ENCODE measurements at regions not wholly inside any gene's neighbourhood (a gene's known extent, or its start where the extent isn't known, plus 50 kb on each side); places are given as distances from the start of the nearest gene placed in this dataset.

DNA sequence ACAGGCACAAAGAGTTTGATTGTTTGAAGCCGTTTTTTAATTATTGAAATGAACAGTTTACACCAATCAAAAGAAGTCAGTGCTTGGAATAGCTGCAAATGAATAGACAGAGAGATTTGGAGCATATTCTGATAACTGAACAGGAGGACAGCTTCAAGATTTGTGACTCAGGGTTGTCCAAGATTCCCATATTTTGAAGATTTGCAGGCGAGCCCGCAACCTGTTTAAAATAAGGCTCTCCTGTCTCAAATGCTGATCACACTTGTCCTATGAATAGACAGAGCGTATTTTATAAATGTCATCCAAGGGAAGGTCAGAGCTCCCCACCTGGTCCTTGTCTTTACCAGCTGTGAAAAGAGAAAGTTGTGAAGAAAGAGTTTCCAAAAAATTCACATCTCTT lies 198.7 kb downstream of the RNF144A start:
- Histone ChIP-seq H3K36me3 (ENCODE audit: insufficient read depth, low read length) (no peaks in the 10 kb centered on the region), H3F3A (ENCODE audit: insufficient read depth, low read length, poor library complexity, severe bottlenecking) (no peaks in the 10 kb centered on the region), H3K9ac (ENCODE audit: low read length) (no peak overlapping the region), H3K4me2 (ENCODE audit: low read length) (no peak overlapping the region), H3K9me2 (ENCODE audit: insufficient read depth, low read length) (no peaks in the 10 kb centered on the region), H3K9me3 (ENCODE audit: low read length) (no peaks in the 10 kb centered on the region), H3K27me3 (ENCODE audit: insufficient read depth, low read depth, low read length) (no peaks in the 10 kb centered on the region), H2AFZ (ENCODE audit: low read depth, low read length) (no peak overlapping the region), H3K4me3 (ENCODE audit: low read length) (no peak overlapping the region), H4K20me1 (ENCODE audit: insufficient read depth) (no peaks in the 10 kb centered on the region), H3K79me2 (replicated peaks; ENCODE audit: insufficient read depth, low read length) (no peaks in the 10 kb centered on the region), H3K27ac (ENCODE audit: low read length) (no peak overlapping the region)
- TF ChIP-seq EP300 (conservative IDR thresholded peaks at IDR 0.05; ENCODE audit: poor library complexity, severe bottlenecking): no peak
- no peak for TF ChIP-seq RAD21 (conservative IDR thresholded peaks at IDR 0.05)
- TF ChIP-seq, protein P1, sequence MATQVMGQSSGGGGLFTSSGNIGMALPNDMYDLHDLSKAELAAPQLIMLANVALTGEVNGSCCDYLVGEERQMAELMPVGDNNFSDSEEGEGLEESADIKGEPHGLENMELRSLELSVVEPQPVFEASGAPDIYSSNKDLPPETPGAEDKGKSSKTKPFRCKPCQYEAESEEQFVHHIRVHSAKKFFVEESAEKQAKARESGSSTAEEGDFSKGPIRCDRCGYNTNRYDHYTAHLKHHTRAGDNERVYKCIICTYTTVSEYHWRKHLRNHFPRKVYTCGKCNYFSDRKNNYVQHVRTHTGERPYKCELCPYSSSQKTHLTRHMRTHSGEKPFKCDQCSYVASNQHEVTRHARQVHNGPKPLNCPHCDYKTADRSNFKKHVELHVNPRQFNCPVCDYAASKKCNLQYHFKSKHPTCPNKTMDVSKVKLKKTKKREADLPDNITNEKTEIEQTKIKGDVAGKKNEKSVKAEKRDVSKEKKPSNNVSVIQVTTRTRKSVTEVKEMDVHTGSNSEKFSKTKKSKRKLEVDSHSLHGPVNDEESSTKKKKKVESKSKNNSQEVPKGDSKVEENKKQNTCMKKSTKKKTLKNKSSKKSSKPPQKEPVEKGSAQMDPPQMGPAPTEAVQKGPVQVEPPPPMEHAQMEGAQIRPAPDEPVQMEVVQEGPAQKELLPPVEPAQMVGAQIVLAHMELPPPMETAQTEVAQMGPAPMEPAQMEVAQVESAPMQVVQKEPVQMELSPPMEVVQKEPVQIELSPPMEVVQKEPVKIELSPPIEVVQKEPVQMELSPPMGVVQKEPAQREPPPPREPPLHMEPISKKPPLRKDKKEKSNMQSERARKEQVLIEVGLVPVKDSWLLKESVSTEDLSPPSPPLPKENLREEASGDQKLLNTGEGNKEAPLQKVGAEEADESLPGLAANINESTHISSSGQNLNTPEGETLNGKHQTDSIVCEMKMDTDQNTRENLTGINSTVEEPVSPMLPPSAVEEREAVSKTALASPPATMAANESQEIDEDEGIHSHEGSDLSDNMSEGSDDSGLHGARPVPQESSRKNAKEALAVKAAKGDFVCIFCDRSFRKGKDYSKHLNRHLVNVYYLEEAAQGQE (IDR thresholded peaks at IDR 0.05; ENCODE audit: borderline replicate concordance): no peak
- TF ChIP-seq MXI1 (conservative IDR thresholded peaks at IDR 0.05; ENCODE audit: poor library complexity, severe bottlenecking): no peak
- TF ChIP-seq, protein P2, sequence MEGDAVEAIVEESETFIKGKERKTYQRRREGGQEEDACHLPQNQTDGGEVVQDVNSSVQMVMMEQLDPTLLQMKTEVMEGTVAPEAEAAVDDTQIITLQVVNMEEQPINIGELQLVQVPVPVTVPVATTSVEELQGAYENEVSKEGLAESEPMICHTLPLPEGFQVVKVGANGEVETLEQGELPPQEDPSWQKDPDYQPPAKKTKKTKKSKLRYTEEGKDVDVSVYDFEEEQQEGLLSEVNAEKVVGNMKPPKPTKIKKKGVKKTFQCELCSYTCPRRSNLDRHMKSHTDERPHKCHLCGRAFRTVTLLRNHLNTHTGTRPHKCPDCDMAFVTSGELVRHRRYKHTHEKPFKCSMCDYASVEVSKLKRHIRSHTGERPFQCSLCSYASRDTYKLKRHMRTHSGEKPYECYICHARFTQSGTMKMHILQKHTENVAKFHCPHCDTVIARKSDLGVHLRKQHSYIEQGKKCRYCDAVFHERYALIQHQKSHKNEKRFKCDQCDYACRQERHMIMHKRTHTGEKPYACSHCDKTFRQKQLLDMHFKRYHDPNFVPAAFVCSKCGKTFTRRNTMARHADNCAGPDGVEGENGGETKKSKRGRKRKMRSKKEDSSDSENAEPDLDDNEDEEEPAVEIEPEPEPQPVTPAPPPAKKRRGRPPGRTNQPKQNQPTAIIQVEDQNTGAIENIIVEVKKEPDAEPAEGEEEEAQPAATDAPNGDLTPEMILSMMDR (IDR thresholded peaks at IDR 0.05; ENCODE audit: poor library complexity, severe bottlenecking): no peak
- TF ChIP-seq SMC3 (conservative IDR thresholded peaks at IDR 0.05; ENCODE audit: poor library complexity): no peak
- TF ChIP-seq TAF1 (IDR thresholded peaks at IDR 0.05; ENCODE audit: low read depth): no peak
- TF ChIP-seq EZH2 (IDR thresholded peaks at IDR 0.05; ENCODE audit: borderline replicate concordance, insufficient read depth, low read length, poor library complexity, severe bottlenecking): no peak
- no peak for TF ChIP-seq POLR2AphosphoS5 (IDR thresholded peaks at IDR 0.05)

DNA sequence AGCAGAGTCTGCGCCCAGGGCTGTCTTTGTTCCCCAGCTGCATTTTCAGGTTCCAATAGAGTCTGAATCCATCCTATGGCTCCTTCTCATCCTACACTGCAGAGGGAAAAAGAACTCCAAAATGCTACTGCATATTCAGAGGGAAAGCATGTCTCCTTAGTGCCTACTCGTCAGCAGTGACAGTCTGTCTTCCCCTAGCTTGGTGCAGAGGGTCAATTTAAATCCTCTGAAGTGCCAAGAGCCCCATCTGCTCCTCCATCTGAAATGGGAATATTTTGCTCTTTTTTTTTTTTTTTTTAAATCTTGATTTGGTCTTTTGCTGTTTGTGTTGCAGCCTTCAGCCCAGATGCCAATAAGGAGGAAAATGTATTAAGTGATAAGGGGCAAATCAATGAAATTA lies 199.3 kb downstream of the RNF144A start:
- TF ChIP-seq, protein P2 (IDR thresholded peaks at IDR 0.05; ENCODE audit: poor library complexity, severe bottlenecking): no peak
- TF ChIP-seq, protein P1 (IDR thresholded peaks at IDR 0.05; ENCODE audit: borderline replicate concordance): no peak
- TF ChIP-seq POLR2AphosphoS5 (IDR thresholded peaks at IDR 0.05): no peak
- no peak overlapping the region for H3K4me3 ChIP-seq (ENCODE audit: low read length)
- H3K79me2 ChIP-seq (replicated peaks; ENCODE audit: insufficient read depth, low read length): no peaks in the 10 kb centered on the region
- no peaks in the 10 kb centered on the region for H3K36me3 ChIP-seq (ENCODE audit: insufficient read depth, low read length)
- H2AFZ ChIP-seq (ENCODE audit: low read depth, low read length): no peak overlapping the region
- H4K20me1 ChIP-seq (ENCODE audit: insufficient read depth): no peaks in the 10 kb centered on the region
- no peaks in the 10 kb centered on the region for H3K9me3 ChIP-seq (ENCODE audit: low read length)
- H3K27me3 ChIP-seq (ENCODE audit: insufficient read depth, low read depth, low read length): no peaks in the 10 kb centered on the region
- no peaks in the 10 kb centered on the region for H3F3A ChIP-seq (ENCODE audit: insufficient read depth, low read length, poor library complexity, severe bottlenecking)
- H3K4me2 ChIP-seq (ENCODE audit: low read length): no peak overlapping the region
- H3K9me2 ChIP-seq (ENCODE audit: insufficient read depth, low read length): no peaks in the 10 kb centered on the region
- no peak overlapping the region for H3K27ac ChIP-seq (ENCODE audit: low read length)
- no peak overlapping the region for H3K9ac ChIP-seq (ENCODE audit: low read length)

Data from neural cell (in vitro differentiated cells).